ENCODE measurements at regions not wholly inside any gene's neighbourhood (a gene's known extent, or its start where the extent isn't known, plus 50 kb on each side); places are given as distances from the start of the nearest gene placed in this dataset.

DNA sequence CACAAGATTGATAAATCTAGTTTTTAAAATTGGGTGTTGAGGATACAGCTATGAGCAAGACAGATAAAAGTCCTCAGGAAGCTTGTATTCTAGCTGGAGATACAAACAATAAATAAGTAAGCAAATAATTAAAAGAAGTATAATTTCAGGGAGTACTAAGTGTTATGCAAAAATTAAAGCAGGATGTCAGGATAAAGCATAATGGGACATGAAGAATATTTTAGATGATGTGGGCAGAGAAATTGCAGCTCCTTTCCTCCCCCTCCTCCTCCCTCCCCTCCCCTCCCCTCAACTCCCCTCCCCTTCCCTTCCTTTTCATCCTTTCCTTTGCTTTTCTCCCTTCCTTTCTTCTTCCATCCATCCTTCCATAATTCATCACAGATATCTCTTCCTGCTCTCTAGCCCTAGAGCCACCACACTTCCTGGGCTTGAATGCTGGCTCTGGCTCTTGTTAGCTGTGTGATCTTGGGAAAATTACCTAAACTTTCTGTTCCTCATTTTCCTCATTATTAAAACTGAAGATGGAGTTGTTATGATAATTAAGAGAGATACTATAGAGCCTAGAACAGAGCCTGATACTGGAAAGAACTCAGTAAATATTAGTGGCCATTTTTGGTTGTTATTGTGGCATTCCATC lies 323.9 kb downstream of the AACS start:
- H3K4me3 ChIP-seq (ENCODE audit: control insufficient read depth, low read depth, low read length), result no peak overlapping the region
- TF ChIP-seq, protein P1, sequence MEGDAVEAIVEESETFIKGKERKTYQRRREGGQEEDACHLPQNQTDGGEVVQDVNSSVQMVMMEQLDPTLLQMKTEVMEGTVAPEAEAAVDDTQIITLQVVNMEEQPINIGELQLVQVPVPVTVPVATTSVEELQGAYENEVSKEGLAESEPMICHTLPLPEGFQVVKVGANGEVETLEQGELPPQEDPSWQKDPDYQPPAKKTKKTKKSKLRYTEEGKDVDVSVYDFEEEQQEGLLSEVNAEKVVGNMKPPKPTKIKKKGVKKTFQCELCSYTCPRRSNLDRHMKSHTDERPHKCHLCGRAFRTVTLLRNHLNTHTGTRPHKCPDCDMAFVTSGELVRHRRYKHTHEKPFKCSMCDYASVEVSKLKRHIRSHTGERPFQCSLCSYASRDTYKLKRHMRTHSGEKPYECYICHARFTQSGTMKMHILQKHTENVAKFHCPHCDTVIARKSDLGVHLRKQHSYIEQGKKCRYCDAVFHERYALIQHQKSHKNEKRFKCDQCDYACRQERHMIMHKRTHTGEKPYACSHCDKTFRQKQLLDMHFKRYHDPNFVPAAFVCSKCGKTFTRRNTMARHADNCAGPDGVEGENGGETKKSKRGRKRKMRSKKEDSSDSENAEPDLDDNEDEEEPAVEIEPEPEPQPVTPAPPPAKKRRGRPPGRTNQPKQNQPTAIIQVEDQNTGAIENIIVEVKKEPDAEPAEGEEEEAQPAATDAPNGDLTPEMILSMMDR (IDR thresholded peaks at IDR 0.05; ENCODE audit: control insufficient read depth, insufficient read depth, low read depth, low read length, missing control alignments), result no peak
- DNase-seq (ENCODE audit: low read depth), result no peak

DNA sequence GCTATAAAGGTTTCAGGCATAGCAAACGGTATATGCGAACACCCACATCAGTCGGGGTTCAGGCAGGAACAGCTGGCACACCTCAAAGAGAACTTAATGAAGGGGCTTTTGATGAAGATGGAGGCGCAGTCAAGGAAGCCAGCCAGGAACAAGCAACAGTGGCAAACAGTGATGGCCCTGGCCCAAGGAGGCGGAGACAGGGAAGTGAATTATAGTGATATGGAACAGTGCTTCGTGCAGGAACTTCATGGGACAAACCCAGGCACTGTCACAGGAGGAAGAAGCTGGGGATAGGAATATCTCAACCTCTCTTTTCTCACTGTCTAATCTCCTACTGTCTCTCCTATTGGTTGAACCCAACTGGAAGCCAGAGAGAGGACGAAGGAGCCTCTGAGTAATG lies 328.3 kb downstream of the AACS start:
- DNase-seq (ENCODE audit: low read depth), result no peak
- H3K4me3 ChIP-seq (ENCODE audit: control insufficient read depth, low read depth, low read length), result no peak overlapping the region
- TF ChIP-seq, protein P1 (IDR thresholded peaks at IDR 0.05; ENCODE audit: control insufficient read depth, insufficient read depth, low read depth, low read length, missing control alignments), result no peak

DNA sequence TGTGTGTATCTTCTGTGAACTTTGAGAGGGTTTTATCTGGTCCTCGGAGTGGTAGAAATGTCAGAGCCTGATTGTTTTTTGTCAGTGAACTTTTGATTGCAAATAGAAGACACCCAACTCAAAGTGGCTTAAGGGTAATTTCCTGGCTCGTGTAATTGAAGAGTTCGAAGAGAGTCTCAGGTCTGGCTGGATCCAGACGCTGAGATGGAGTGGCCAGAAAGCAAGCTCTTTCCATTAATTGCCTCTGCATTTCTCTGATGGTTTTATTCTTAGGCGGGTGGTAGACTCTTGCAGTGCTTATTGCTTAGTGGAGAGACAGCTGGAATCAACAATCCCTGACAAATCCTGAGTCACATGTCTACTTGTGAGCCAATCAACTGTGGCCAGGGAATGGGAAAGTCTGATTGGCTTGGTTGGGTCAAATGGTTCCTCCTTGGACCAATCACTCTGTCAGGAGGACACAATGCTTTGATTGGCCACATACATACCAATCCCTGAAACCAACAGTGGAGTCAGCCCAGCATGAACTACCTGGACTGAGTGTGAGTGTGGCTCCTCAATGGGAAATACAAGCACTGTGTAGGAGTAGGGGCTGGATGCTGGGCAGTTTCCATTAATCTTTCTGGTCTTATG lies 330.5 kb downstream of the AACS start:
- no peak overlapping the region for H3K4me3 ChIP-seq (ENCODE audit: control insufficient read depth, low read depth, low read length)
- TF ChIP-seq, protein P1 (IDR thresholded peaks at IDR 0.05; ENCODE audit: control insufficient read depth, insufficient read depth, low read depth, low read length, missing control alignments), result no peak
- DNase-seq (ENCODE audit: low read depth), result no peak

DNA sequence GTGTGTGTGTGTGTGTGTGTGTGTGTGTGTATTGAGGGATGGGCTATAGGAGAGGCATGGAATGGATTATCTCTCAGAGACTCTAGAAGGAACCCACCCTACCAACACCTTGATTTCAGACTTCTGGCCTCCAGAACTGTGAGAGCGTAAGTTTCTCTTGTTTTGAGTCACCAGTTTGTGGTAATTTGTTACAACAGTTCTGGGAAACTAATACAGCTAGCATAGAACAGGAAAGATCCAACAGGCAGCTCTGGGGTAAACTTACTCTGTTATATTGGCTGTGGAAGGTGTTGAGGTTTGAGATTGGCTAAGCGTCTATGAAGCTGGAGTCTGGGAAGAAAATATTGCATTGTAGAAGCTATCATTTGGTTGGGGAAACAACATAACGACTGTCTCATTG lies 334.3 kb downstream of the AACS start:
- TF ChIP-seq, protein P1 (IDR thresholded peaks at IDR 0.05; ENCODE audit: control insufficient read depth, insufficient read depth, low read depth, low read length, missing control alignments), result no peak

DNA sequence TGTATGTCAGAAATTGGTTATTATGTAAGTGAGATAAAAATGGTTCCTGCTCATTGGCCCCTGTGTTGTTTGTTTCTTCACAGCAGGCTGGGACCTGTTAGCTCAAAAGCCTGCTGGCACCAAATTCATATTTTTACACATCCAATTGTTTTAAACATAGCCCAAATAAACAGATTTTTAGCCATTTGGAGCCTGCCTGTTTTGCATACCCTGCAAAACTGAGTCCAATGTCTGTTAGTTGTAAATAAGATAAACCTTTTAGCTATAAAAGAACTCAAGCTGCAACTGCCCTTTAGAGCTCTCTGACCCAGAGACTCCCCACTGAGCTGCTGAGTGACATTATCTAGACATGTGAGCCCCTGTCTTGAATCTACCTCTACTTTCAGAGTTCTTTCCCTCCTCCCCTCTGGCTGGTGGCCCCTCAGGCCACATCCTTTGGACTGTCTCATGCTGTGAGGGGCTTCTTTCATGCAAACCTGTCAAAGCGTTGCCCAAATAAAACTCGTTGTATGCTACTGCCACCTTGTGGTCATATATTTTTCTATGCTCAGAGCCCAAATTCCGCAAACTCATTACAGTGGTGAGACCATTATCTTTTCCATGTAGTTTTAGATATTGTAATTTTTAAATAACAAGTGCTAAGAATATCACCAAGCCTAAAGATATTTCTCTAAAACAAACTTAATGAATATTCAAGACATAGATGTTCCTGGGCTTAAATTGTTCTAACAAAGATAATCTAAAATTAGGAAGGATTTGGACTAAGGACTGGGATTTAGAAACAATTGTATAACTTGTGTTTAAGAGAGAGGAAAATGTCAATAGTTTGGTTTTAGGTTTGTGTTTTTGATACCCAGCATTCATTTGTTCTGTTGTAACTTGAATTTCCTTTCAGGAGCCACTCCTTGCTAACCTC lies 337.9 kb downstream of the AACS start:
- no peak overlapping the region for H3K4me3 ChIP-seq (ENCODE audit: control insufficient read depth, low read depth, low read length)
- no peak for DNase-seq (ENCODE audit: low read depth)
- TF ChIP-seq, protein P1 (IDR thresholded peaks at IDR 0.05; ENCODE audit: control insufficient read depth, insufficient read depth, low read depth, low read length, missing control alignments), result peak; percentile 54

More for the DNA sequence above, 334.3 kb downstream of the AACS start:
- no peak overlapping the region for H3K4me3 ChIP-seq (ENCODE audit: control insufficient read depth, low read depth, low read length)
- DNase-seq (ENCODE audit: low read depth), result no peak

DNA sequence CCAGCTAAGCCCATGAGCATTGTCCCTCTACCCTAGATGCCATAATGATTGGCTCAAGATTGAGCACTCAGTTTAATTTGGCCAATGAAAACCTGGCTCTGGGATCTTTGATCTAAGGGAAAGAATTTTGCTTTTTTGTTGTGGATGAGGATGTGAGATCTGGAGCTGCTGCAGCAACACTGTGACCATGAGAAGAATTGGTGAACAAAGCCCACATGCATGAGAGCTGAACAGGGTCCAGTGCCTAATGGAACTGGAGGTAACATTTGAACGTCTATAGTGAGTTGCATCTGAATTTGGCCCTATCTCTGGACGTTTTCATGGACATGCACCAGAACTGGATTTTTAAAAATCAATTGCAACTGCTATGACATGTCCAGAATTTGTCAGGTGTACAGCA lies 338.6 kb downstream of the AACS start:
- no peak for DNase-seq (ENCODE audit: low read depth)
- H3K4me3 ChIP-seq (ENCODE audit: control insufficient read depth, low read depth, low read length), result no peak overlapping the region
- TF ChIP-seq, protein P1 (IDR thresholded peaks at IDR 0.05; ENCODE audit: control insufficient read depth, insufficient read depth, low read depth, low read length, missing control alignments), result no peak
